ENCODE measurements at regions not wholly inside any gene's neighbourhood (a gene's known extent, or its start where the extent isn't known, plus 50 kb on each side); places are given as distances from the start of the nearest gene placed in this dataset.
A peak's percentile ranks its signal among the peaks of the same experiment; 100 is the strongest.
"Not testable (repeated sequence)": the region's sequence is repeated elsewhere in the genome, so short reads cannot be mapped to it uniquely, and the experiment has no call there.

GRCh38 chr6:23655525-23655924, 470.5 kb upstream of the NRSN1 start:
- no peak for TF ChIP-seq CTCF (conservative IDR thresholded peaks at IDR 0.05; ENCODE audit: low read depth, low read length)
- no peak for DNase-seq (ENCODE audit: low read depth)
- H3K4me3 ChIP-seq (ENCODE audit: low read depth, low read length), result no peak overlapping the region

- no peak for DNase-seq (ENCODE audit: low read depth)
- no peak for TF ChIP-seq CTCF (conservative IDR thresholded peaks at IDR 0.05; ENCODE audit: low read depth, low read length)
- H3K4me3 ChIP-seq (ENCODE audit: low read depth, low read length), result no peak overlapping the region
These were observed 469.5 kb upstream of the NRSN1 start for GRCh38 chr6:23656255-23657194.

DNA sequence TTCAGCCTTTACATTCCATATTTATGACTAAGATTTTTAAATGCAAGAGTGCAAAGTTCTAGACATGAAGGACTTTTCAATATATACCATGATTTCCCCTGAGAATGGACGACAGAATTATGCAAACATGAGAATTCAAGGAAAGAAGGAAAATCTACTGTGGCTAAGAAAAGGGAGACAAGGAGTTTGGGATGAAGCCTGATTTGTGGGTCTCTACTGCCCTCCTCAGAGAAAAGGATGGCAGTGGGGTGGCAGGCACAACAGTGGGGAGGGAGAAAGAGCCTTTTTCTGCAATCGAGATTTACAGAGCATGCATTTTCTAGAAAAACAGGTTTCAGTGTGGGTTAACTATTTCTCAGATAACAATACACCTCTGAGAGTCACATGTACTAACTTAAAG, 466.9 kb upstream of the NRSN1 start:
- no peak overlapping the region for H3K4me3 ChIP-seq (ENCODE audit: low read depth, low read length)
- TF ChIP-seq CTCF (conservative IDR thresholded peaks at IDR 0.05; ENCODE audit: low read depth, low read length), result peak; percentile 82
- peak; percentile 57 for DNase-seq (ENCODE audit: low read depth)

DNA sequence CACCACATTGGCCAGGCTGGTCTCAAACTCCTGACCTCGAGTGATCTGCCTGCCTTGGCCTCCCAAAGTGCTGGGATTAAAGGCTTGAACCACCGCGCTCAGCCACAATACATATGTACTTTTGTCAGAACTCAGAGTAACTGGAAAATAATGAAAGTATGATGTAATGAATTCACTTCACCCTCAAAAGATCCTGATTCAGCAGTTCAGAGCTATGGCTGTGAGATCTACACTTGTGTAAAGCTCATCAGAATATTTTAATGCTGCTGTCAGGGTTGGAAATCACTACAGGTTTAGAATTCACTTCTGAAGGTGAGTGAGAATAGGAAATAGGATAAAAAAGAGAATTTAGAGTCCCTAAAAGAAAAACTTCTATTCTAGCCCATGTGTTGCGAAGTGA, 464.5 kb upstream of the NRSN1 start:
- no peak overlapping the region for H3K4me3 ChIP-seq (ENCODE audit: low read depth, low read length)
- no peak for TF ChIP-seq CTCF (conservative IDR thresholded peaks at IDR 0.05; ENCODE audit: low read depth, low read length)
- DNase-seq (ENCODE audit: low read depth), result no peak

- DNase-seq (ENCODE audit: low read depth), result no peak
- no peak overlapping the region for H3K4me3 ChIP-seq (ENCODE audit: low read depth, low read length)
- no peak for TF ChIP-seq CTCF (conservative IDR thresholded peaks at IDR 0.05; ENCODE audit: low read depth, low read length)
These were observed 462.9 kb upstream of the NRSN1 start for GRCh38 chr6:23663096-23663495.

- no peak for DNase-seq (ENCODE audit: low read depth)
- no peak overlapping the region for H3K4me3 ChIP-seq (ENCODE audit: low read depth, low read length)
- TF ChIP-seq CTCF (conservative IDR thresholded peaks at IDR 0.05; ENCODE audit: low read depth, low read length), result no peak
These were observed 462.4 kb upstream of the NRSN1 start for GRCh38 chr6:23663652-23664051.

- DNase-seq (ENCODE audit: low read depth); H3K4me3 ChIP-seq (ENCODE audit: low read depth, low read length): not testable (repeated sequence)
These were observed 460.1 kb upstream of the NRSN1 start for GRCh38 chr6:23665911-23666310.
